Peyer's patch (tissue), 4 donors: ENCODE measurements at regions not wholly inside any gene's neighbourhood (a gene's known extent, or its start where the extent isn't known, plus 50 kb on each side); places are given as distances from the start of the nearest gene placed in this dataset.

Experiments
- POLR2A ChIP-seq, 2 donors: fragments of 450-650 bp; IDR thresholded peaks; one replicate each; pipeline ENCODE4 v1.5.1; 2017; ENCODE audit warnings: antibody characterized with exemption in 2 of 2, mild to moderate bottlenecking in 2 of 2, moderate library complexity in 2 of 2
- TF ChIP-seq, protein P1 (sequence below), 6 experiments: fragments of 450-650 bp in 4 of 6; fragments of 200-600 bp in 2 of 6; sonication (generic) in 1 of 6; IDR thresholded peaks; one replicate each; pipeline ENCODE4 v1.5.1; 2017 to 2019; ENCODE audit warnings: antibody characterized with exemption in 6 of 6, mild to moderate bottlenecking in 3 of 6, moderate library complexity in 1 of 6

- TF ChIP-seq, protein P1, sequence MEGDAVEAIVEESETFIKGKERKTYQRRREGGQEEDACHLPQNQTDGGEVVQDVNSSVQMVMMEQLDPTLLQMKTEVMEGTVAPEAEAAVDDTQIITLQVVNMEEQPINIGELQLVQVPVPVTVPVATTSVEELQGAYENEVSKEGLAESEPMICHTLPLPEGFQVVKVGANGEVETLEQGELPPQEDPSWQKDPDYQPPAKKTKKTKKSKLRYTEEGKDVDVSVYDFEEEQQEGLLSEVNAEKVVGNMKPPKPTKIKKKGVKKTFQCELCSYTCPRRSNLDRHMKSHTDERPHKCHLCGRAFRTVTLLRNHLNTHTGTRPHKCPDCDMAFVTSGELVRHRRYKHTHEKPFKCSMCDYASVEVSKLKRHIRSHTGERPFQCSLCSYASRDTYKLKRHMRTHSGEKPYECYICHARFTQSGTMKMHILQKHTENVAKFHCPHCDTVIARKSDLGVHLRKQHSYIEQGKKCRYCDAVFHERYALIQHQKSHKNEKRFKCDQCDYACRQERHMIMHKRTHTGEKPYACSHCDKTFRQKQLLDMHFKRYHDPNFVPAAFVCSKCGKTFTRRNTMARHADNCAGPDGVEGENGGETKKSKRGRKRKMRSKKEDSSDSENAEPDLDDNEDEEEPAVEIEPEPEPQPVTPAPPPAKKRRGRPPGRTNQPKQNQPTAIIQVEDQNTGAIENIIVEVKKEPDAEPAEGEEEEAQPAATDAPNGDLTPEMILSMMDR (IDR thresholded peaks at IDR 0.05) = no peak
- TF ChIP-seq POLR2A (IDR thresholded peaks at IDR 0.05) = no peak
These were observed 744.3 kb upstream of the DEFB115 start for GRCh38 chr20:30513050-30513628.
